A172 (cell line): ENCODE measurements at regions not wholly inside any gene's neighbourhood (a gene's known extent, or its start where the extent isn't known, plus 50 kb on each side); places are given as distances from the start of the nearest gene placed in this dataset.
A peak's percentile ranks its signal among the peaks of the same experiment; 100 is the strongest.

Experiments
- DNase-seq: peaks from one replicate; pipeline ENCODE4 v3.0.0-alpha.2; 2015; ENCODE audit warnings: low spot score

- DNase-seq: no peak
Measured at GRCh38 chr3:13152826-13153710, 79.8 kb upstream of the IQSEC1 start.

GRCh38 chr3:13150624-13151023 lies 77.4 kb upstream of the IQSEC1 start:
- no peak for DNase-seq

- DNase-seq: no peak
Measured at GRCh38 chr3:13149330-13150108, 76.3 kb upstream of the IQSEC1 start.

GRCh38 chr3:13148561-13149329 lies 75.5 kb upstream of the IQSEC1 start:
- no peak for DNase-seq

- no peak for DNase-seq
Measured at GRCh38 chr3:13148126-13148525, 74.9 kb upstream of the IQSEC1 start.

- no peak for DNase-seq
Measured at GRCh38 chr3:13147344-13147743, 74.1 kb upstream of the IQSEC1 start.

GRCh38 chr3:13146643-13147143 lies 73.5 kb upstream of the IQSEC1 start:
- no peak for DNase-seq

GRCh38 chr3:13145826-13146642 lies 72.8 kb upstream of the IQSEC1 start:
- no peak for DNase-seq

GRCh38 chr3:13145131-13145825 lies 72.0 kb upstream of the IQSEC1 start:
- no peak for DNase-seq

- DNase-seq: no peak
Measured at GRCh38 chr3:13144163-13145023, 71.2 kb upstream of the IQSEC1 start.

GRCh38 chr3:13143381-13144004 lies 70.3 kb upstream of the IQSEC1 start:
- DNase-seq: no peak

GRCh38 chr3:13142552-13143380 lies 69.5 kb upstream of the IQSEC1 start:
- no peak for DNase-seq

GRCh38 chr3:13141991-13142412 lies 68.8 kb upstream of the IQSEC1 start:
- DNase-seq: peak; percentile 42

- DNase-seq: no peak
Measured at GRCh38 chr3:13141183-13141582, 68.0 kb upstream of the IQSEC1 start.

GRCh38 chr3:13140596-13140995 lies 67.4 kb upstream of the IQSEC1 start:
- no peak for DNase-seq

- DNase-seq: no peak
Measured at GRCh38 chr3:13139471-13140065, 66.3 kb upstream of the IQSEC1 start.

- no peak for DNase-seq
Measured at GRCh38 chr3:13138833-13139145, 65.6 kb upstream of the IQSEC1 start.
